ENCODE measurements at regions not wholly inside any gene's neighbourhood (a gene's known extent, or its start where the extent isn't known, plus 50 kb on each side); places are given as distances from the start of the nearest gene placed in this dataset.

DNA sequence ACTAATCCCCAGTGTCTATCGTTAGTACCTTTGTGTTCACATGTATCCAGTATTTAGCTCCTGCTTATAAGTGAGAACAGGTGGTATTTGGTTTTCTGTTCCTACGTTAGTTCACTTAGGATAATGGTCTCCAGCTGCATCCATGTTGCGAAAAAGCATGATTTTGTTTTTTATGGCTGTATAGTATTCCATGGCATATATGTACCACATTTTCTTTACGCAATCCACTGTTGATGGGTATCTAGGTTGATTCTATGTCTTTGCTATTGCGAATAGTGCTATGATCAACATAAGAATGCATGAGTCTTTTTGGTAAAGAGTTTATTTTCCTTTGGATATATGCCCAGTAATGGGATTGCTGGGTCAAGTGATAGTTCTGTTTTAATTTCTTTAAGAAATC, 59.1 kb downstream of the CH25H start:
- Histone ChIP-seq H3K36me3 (ENCODE audit: insufficient read depth, low read length) (no peaks in the 10 kb centered on the region), H3K4me3 (ENCODE audit: low read length) (no peak overlapping the region), H3K27ac (ENCODE audit: low read depth in 1 of 2, low read length in 2 of 2) (no peak overlapping the region), H3K9me3 (ENCODE audit: control insufficient read depth in 1 of 2, insufficient read depth in 1 of 2, low read length in 2 of 2) (no peaks in the 10 kb centered on the region), H3K4me1 (ENCODE audit: insufficient read depth, low read length) (no peaks in the 10 kb centered on the region), H3K27me3 (ENCODE audit: control insufficient read depth in 1 of 2, insufficient read depth in 2 of 2, low read length in 2 of 2) (no peaks in the 10 kb centered on the region)
- ChIA-PET CTCF (no interaction called here), POLR2A (no interaction called here)
- Mint-ChIP-seq H3K27ac (no peak overlapping the region), H3K36me3 (ENCODE audit: low read depth) (no peaks in the 10 kb centered on the region), H3K4me3 (no peak overlapping the region), H3K4me1 (ENCODE audit: low read depth) (no peaks in the 10 kb centered on the region), H3K27me3 (no peaks in the 10 kb centered on the region), H3K9me3 (no peaks in the 10 kb centered on the region)
- TF ChIP-seq, protein P1, sequence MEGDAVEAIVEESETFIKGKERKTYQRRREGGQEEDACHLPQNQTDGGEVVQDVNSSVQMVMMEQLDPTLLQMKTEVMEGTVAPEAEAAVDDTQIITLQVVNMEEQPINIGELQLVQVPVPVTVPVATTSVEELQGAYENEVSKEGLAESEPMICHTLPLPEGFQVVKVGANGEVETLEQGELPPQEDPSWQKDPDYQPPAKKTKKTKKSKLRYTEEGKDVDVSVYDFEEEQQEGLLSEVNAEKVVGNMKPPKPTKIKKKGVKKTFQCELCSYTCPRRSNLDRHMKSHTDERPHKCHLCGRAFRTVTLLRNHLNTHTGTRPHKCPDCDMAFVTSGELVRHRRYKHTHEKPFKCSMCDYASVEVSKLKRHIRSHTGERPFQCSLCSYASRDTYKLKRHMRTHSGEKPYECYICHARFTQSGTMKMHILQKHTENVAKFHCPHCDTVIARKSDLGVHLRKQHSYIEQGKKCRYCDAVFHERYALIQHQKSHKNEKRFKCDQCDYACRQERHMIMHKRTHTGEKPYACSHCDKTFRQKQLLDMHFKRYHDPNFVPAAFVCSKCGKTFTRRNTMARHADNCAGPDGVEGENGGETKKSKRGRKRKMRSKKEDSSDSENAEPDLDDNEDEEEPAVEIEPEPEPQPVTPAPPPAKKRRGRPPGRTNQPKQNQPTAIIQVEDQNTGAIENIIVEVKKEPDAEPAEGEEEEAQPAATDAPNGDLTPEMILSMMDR (IDR thresholded peaks at IDR 0.05): no peak
- DNase-seq (no peak), ATAC-seq (ENCODE audit: poor library complexity) (no peak)
- intact Hi-C loops (cut with DNase I, micrococcal nuclease): no loop called here

DNA sequence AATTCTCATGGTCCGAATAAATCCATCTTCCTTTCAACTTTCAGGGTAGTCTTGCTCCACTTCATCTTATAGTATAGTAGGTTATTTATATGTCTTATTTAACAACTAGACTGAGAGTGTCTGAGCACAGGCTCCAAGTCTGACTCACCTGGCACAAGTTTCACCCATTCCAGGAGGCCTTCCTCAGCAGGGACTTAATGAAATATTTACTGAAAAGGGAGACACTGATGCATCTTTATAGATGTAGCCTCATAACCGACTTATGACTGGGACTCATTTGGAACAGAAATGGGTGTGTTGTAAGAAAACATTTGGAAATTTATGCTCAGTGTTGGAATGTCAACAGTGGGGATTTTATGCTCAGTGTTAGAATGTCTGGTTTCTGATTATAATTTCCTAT, 59.9 kb downstream of the CH25H start:
- no peaks in the 10 kb centered on the region for H3K27me3 Mint-ChIP-seq

DNA sequence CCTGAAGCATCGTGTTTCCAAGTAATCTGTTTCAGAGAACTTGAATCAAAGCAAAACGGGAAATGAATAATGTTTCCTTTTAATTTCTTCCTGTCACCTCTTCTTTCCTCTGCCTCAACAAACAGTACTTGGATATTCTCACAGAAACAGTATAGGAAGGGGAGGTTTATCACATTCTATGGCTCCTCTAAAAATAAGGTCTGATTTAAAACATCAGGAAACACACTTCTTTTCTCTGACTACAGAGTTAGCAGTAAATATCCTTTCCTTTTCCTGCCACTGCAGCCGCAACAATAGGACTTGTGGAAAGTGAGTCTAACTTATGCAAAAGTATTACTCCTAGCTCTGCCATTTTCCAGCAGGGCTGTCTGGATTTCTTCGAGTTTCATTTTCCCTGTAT, 62.3 kb downstream of the CH25H start:
- no peak for DNase-seq
- Histone ChIP-seq H3K4me1 (ENCODE audit: insufficient read depth, low read length) (no peaks in the 10 kb centered on the region), H3K27ac (ENCODE audit: low read depth in 1 of 2, low read length in 2 of 2) (no peak overlapping the region), H3K4me3 (ENCODE audit: low read length) (no peak overlapping the region), H3K27me3 (ENCODE audit: control insufficient read depth in 1 of 2, insufficient read depth in 2 of 2, low read length in 2 of 2) (no peaks in the 10 kb centered on the region), H3K9me3 (ENCODE audit: control insufficient read depth in 1 of 2, insufficient read depth in 1 of 2, low read length in 2 of 2) (no peaks in the 10 kb centered on the region), H3K36me3 (ENCODE audit: insufficient read depth, low read length) (no peaks in the 10 kb centered on the region)
- ChIA-PET POLR2A (interaction anchor here (0.7 kb wide), 1 partner anchor 1219 kb away, joined by 3 read pairs; no protein-coding TSS in a partner anchor), CTCF (interaction anchor here (1.7 kb wide), 1 partner anchor 11 kb away, joined by 5 read pairs; no protein-coding TSS in a partner anchor)
- no peaks in the 10 kb centered on the region for H3K36me3 Mint-ChIP-seq (ENCODE audit: low read depth)
- H3K4me3 Mint-ChIP-seq: no peak overlapping the region
- no peak for ATAC-seq (ENCODE audit: poor library complexity)
- intact Hi-C loops (cut with DNase I, micrococcal nuclease): no loop called here
- no peaks in the 10 kb centered on the region for H3K4me1 Mint-ChIP-seq (ENCODE audit: low read depth)
- H3K9me3 Mint-ChIP-seq: no peaks in the 10 kb centered on the region
- no peak overlapping the region for H3K27ac Mint-ChIP-seq
- TF ChIP-seq, protein P1 (IDR thresholded peaks at IDR 0.05): no peak
- no peaks in the 10 kb centered on the region for H3K27me3 Mint-ChIP-seq

More for the DNA sequence above, 59.9 kb downstream of the CH25H start:
- intact Hi-C loops (cut with DNase I, micrococcal nuclease): no loop called here
- Histone ChIP-seq H3K27me3 (ENCODE audit: control insufficient read depth in 1 of 2, insufficient read depth in 2 of 2, low read length in 2 of 2) (no peaks in the 10 kb centered on the region), H3K27ac (ENCODE audit: low read depth in 1 of 2, low read length in 2 of 2) (no peak overlapping the region), H3K9me3 (ENCODE audit: control insufficient read depth in 1 of 2, insufficient read depth in 1 of 2, low read length in 2 of 2) (no peaks in the 10 kb centered on the region), H3K4me3 (ENCODE audit: low read length) (no peak overlapping the region), H3K36me3 (ENCODE audit: insufficient read depth, low read length) (no peaks in the 10 kb centered on the region), H3K4me1 (ENCODE audit: insufficient read depth, low read length) (no peaks in the 10 kb centered on the region)
- TF ChIP-seq, protein P1 (IDR thresholded peaks at IDR 0.05): no peak
- Mint-ChIP-seq H3K36me3 (ENCODE audit: low read depth) (no peaks in the 10 kb centered on the region), H3K4me1 (ENCODE audit: low read depth) (no peaks in the 10 kb centered on the region), H3K4me3 (no peak overlapping the region), H3K9me3 (no peaks in the 10 kb centered on the region), H3K27ac (no peak overlapping the region)
- DNase-seq (no peak), ATAC-seq (ENCODE audit: poor library complexity) (no peak)
- ChIA-PET POLR2A (no interaction called here), CTCF (no interaction called here)

All from CD4-positive, alpha-beta T cell (primary cell).